RWPE2 (cell line): ENCODE measurements at regions not wholly inside any gene's neighbourhood (a gene's known extent, or its start where the extent isn't known, plus 50 kb on each side); places are given as distances from the start of the nearest gene placed in this dataset.

Experiments used
- ATAC-seq: fragments of 200-7000 bp; cut with Tn5 transposase; 3 replicates; pipeline ENCODE4 v1.9.1; 2021; ENCODE audit warnings: low read depth
- DNase-seq: peaks from one replicate; pipeline ENCODE4 v3.0.0-alpha.2; 2020; ENCODE audit warnings: low spot score
- H3K27ac ChIP-seq: fragments of 450-650 bp; 2 replicates; pipeline ENCODE4 v1.5.1; 2017; ENCODE audit warnings: mild to moderate bottlenecking; ENCODE audit not compliant: poor library complexity, severe bottlenecking
- H3K27me3 ChIP-seq: fragments of 250-450 bp; sonication (Bioruptor Pico); 2 replicates; pipeline ENCODE4 v1.5.1; 2021; ENCODE audit warnings: mild to moderate bottlenecking, moderate library complexity; ENCODE audit not compliant: insufficient read depth, poor library complexity, severe bottlenecking
- H3K36me3 ChIP-seq: fragments of 250-450 bp; sonication (Bioruptor Pico); 2 replicates; pipeline ENCODE4 v1.5.1; 2020; ENCODE audit warnings: low read depth, mild to moderate bottlenecking, moderate library complexity
- H3K4me1 ChIP-seq: fragments of 250-450 bp; sonication (Bioruptor Pico); 2 replicates; pipeline ENCODE4 v1.5.1; 2021; ENCODE audit warnings: mild to moderate bottlenecking, moderate library complexity; ENCODE audit not compliant: insufficient read depth, poor library complexity, severe bottlenecking
- H3K4me3 ChIP-seq: fragments of 250-450 bp; sonication (Bioruptor Pico); 2 replicates; pipeline ENCODE4 v1.5.1; 2021; ENCODE audit warnings: mild to moderate bottlenecking, moderate library complexity; ENCODE audit not compliant: severe bottlenecking
- H3K9me3 ChIP-seq: fragments of 250-450 bp; sonication (Bioruptor Pico); 2 replicates; pipeline ENCODE4 v1.5.1; 2021; ENCODE audit warnings: mild to moderate bottlenecking, moderate library complexity; ENCODE audit not compliant: severe bottlenecking
- CTCF ChIP-seq: fragments of 450-650 bp; IDR thresholded peaks from one replicate; pipeline ENCODE4 v1.5.1; 2017; ENCODE audit warnings: mild to moderate bottlenecking, moderate library complexity; ENCODE audit not compliant: poor library complexity, severe bottlenecking

- H3K4me1 ChIP-seq = peaks cover 24% of the 10 kb centered on the region
- no peaks in the 10 kb centered on the region for H3K36me3 ChIP-seq
- H3K9me3 ChIP-seq = no peaks in the 10 kb centered on the region
- H3K4me3 ChIP-seq = no peak overlapping the region
- no peak overlapping the region for H3K27ac ChIP-seq
- peak; percentile 99 for TF ChIP-seq CTCF
- H3K27me3 ChIP-seq = no peaks in the 10 kb centered on the region
- ATAC-seq (peak; percentile 74), DNase-seq (peak; percentile 91)
Observed at GRCh38 chr20:61120595-61121515, 131.2 kb upstream of the CDH4 start.

- Histone ChIP-seq H3K4me1 (peaks cover 24% of the 10 kb centered on the region), H3K4me3 (no peak overlapping the region), H3K27ac (no peak overlapping the region), H3K27me3 (no peaks in the 10 kb centered on the region), H3K9me3 (no peaks in the 10 kb centered on the region), H3K36me3 (no peaks in the 10 kb centered on the region)
- DNase-seq = peak; percentile 68
- no peak for TF ChIP-seq CTCF
- ATAC-seq = no peak
Observed at GRCh38 chr20:61121661-61122060, 130.4 kb upstream of the CDH4 start.

GRCh38 chr20:61123286-61123685, 128.8 kb upstream of the CDH4 start:
- Histone ChIP-seq H3K27ac (no peak overlapping the region), H3K4me3 (no peak overlapping the region), H3K9me3 (no peaks in the 10 kb centered on the region), H3K4me1 (peaks cover 26% of the 10 kb centered on the region), H3K27me3 (no peaks in the 10 kb centered on the region), H3K36me3 (no peaks in the 10 kb centered on the region)
- DNase-seq (no peak), ATAC-seq (no peak)
- TF ChIP-seq CTCF = no peak

- DNase-seq = peak; percentile 83
- TF ChIP-seq CTCF = no peak
- H3K27ac ChIP-seq = no peak overlapping the region
Observed at GRCh38 chr20:61123751-61124368, 128.2 kb upstream of the CDH4 start.

GRCh38 chr20:61125076-61125475, 127.0 kb upstream of the CDH4 start:
- TF ChIP-seq CTCF = no peak
- no peak for ATAC-seq
- Histone ChIP-seq H3K4me3 (no peak overlapping the region), H3K27ac (no peak overlapping the region), H3K27me3 (no peaks in the 10 kb centered on the region), H3K4me1 (peaks cover 19% of the 10 kb centered on the region), H3K36me3 (no peaks in the 10 kb centered on the region), H3K9me3 (no peaks in the 10 kb centered on the region)
- peak; percentile 75 for DNase-seq

More at GRCh38 chr20:61123751-61124368, 128.2 kb upstream of the CDH4 start:
- Histone ChIP-seq H3K4me3 (no peak overlapping the region), H3K9me3 (no peaks in the 10 kb centered on the region), H3K36me3 (no peaks in the 10 kb centered on the region), H3K27me3 (no peaks in the 10 kb centered on the region), H3K4me1 (peaks cover 22% of the 10 kb centered on the region)
- no peak for ATAC-seq
